ENCODE measurements at regions not wholly inside any gene's neighbourhood (a gene's known extent, or its start where the extent isn't known, plus 50 kb on each side); places are given as distances from the start of the nearest gene placed in this dataset.

DNA sequence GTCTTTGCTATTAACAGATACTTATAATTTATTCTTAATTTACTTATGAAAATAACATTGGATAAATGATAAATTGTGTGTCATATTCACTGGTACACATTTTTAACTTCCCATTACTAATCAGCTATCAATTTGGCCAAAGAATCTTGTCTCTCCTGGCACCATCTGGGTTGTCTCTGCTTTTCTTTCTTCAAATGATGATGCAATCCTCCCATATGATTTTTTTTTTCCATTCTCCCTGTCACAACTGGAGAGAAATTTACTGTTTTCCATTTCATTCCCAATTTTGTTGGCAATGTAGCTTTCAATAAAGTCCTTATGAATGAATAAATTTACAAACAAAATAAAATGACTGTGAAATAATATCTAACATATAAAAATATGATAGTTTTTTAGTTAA lies 743.7 kb upstream of the EPHA6 start:
- no peak for DNase-seq

DNA sequence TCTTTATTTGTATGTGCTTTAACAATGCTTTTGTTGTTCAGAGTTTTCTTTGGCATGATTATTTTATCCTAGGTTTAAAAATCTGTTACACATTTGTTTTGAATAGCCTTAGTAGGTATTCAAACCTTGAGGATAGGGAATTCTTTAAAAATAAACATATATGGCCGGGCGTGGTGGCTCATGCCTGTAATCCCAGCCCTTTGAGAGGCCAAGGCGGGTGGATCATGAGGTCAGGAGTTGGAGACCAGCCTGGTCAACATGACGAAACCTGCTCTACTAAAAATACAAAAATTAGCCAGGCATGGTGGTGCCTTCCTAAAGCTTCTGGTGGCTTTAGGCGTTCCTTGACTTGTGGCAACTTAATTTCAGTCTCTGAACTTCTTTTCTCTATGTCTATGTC lies 743.3 kb upstream of the EPHA6 start:
- no peak for DNase-seq

DNA sequence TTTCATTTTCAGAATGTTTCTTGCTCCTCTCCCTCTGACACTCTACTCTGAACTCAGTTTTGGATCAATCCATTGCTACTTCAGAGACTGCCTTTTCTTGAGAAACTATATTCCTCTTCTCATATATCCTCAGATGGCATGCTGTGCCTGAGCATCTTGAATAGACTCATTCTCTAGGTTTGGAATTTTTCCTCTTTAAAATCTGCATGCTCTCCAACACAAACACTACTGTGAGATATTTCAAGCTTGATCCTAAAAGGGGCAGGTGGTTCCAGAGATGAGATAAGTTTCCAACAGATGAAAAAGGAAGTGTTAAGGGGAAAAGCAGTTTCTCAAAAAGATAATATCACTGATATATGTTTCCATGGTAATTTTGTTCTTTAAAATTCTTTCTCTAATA lies 742.2 kb upstream of the EPHA6 start:
- DNase-seq: no peak

DNA sequence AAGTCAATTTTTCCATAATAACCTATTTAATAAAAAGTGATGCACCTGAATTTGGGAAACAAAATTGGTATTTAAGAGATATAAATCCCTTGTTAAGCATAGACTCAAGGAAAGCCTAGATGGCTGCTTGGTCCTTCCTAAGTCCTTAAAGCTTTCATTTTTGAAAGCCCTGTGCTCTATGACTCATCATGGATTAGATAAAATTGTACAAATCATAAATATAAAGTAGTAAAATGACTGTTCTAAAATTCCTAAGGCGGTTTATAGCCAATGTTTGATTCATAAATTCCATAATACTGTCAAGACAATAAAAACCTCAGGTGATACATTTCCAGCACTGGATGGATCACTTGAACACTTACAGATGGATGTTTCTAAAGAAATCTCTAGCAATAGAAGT lies 730.8 kb upstream of the EPHA6 start:
- DNase-seq: no peak

DNA sequence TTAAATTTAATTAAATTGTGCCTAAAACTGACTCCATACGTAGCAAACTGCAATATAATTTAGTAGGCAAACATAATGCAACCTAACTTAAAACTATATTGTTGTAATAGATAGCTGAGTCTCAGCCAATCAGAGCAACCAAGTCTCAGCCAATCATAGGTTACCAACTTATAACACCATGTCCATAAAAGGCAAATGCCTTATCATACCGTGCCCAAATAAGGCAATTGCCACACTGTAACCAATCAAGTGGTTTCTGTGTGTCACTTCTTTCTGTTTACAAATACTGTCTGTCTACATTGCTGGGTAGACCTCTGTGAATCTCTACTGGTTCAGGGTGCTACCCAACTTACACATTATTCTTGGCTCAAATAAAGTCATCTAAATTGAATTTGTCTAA lies 728.4 kb upstream of the EPHA6 start:
- no peak for DNase-seq

GRCh38 chr3:96101006-96101560 lies 713.3 kb upstream of the EPHA6 start:
- no peak for DNase-seq

- DNase-seq: no peak
Observed at GRCh38 chr3:96106701-96107100, 707.7 kb upstream of the EPHA6 start.
